ENCODE measurements at regions not wholly inside any gene's neighbourhood (a gene's known extent, or its start where the extent isn't known, plus 50 kb on each side); places are given as distances from the start of the nearest gene placed in this dataset.

- no peak for DNase-seq (ENCODE audit: low read depth in 1 of 2, low spot score in 2 of 2)
- no peak overlapping the region for H4K8ac ChIP-seq (ENCODE audit: extremely low read depth, insufficient read depth, low read length)
- no peak overlapping the region for H3K9ac ChIP-seq (replicated peaks in 1 of 4; ENCODE audit: extremely low read depth in 1 of 4, low read depth in 3 of 4, low read length in 3 of 4)
- POLR2A ChIA-PET (ENCODE audit: partially characterized antibody) = no interaction called here
- WGBS, 2 experiments (ENCODE audit: extremely low coverage in 1 of 2, insufficient coverage in 1 of 2, insufficient read length in 1 of 2, insufficient replicate concordance in 2 of 2, low coverage in 1 of 2, low lambda C conversion rate in 2 of 2, missing lambda C conversion rate in 1 of 2) = 89% methylated on average over 6 of the region's 6 CpGs; no CpG with 5 or more reads in 1 of the 2 experiments
- no peak overlapping the region for H3K4me3 ChIP-seq (ENCODE audit: extremely low read depth in 1 of 4, insufficient read depth in 2 of 4, low read depth in 3 of 4, low read length in 4 of 4)
- no peaks in the 10 kb centered on the region for H3K9me3 ChIP-seq (ENCODE audit: insufficient read depth in 2 of 2, low read depth in 1 of 2, low read length in 1 of 2)
- no peak overlapping the region for H3K14ac ChIP-seq (ENCODE audit: insufficient read length)
- no peak overlapping the region for H2BK20ac ChIP-seq (ENCODE audit: low read length)
- no peak overlapping the region for H3K4ac ChIP-seq (replicated peaks; ENCODE audit: insufficient read length, low read depth, low read length)
- no peaks in the 10 kb centered on the region for H4K20me1 ChIP-seq (replicated peaks in 1 of 2; ENCODE audit: control insufficient read depth in 1 of 2, insufficient read depth in 2 of 2, low read length in 2 of 2)
- H2BK120ac ChIP-seq (replicated peaks; ENCODE audit: low read depth, low read length) = no peak overlapping the region
- no peak overlapping the region for H3K18ac ChIP-seq (ENCODE audit: extremely low read depth, low read length)
- H3K23ac ChIP-seq (ENCODE audit: insufficient read length) = no peak overlapping the region
- no peak overlapping the region for H2AFZ ChIP-seq (ENCODE audit: low read length)
- H3K4me1 ChIP-seq (replicated peaks in 1 of 4; ENCODE audit: control insufficient read depth in 3 of 4, insufficient read depth in 4 of 4, low read length in 3 of 4) = no peaks in the 10 kb centered on the region
- no peak overlapping the region for H4K5ac ChIP-seq (ENCODE audit: insufficient read length, low read depth, low read length)
- no peak overlapping the region for H3K27ac ChIP-seq (ENCODE audit: low read depth, low read length)
- no peak overlapping the region for H3K4me2 ChIP-seq (ENCODE audit: insufficient read depth in 1 of 2, low read depth in 2 of 2, low read length in 2 of 2)
- no peaks in the 10 kb centered on the region for H3K23me2 ChIP-seq (ENCODE audit: low read depth, low read length)
- H2BK15ac ChIP-seq (ENCODE audit: low read length) = no peak overlapping the region
- no peaks in the 10 kb centered on the region for H3K79me1 ChIP-seq (ENCODE audit: low read depth, low read length)
- H3K56ac ChIP-seq (replicated peaks; ENCODE audit: insufficient read length, low read depth, low read length) = no peak overlapping the region
- H3K27me3 ChIP-seq (replicated peaks in 1 of 4; ENCODE audit: control insufficient read depth in 3 of 4, extremely low read depth in 1 of 4, insufficient read depth in 3 of 4, low read length in 3 of 4) = no peaks in the 10 kb centered on the region; a peak in 1 of 7 replicates
- no peak overlapping the region for H2AK5ac ChIP-seq (ENCODE audit: low read depth, low read length)
- H2BK12ac ChIP-seq (ENCODE audit: low read depth, low read length) = no peak overlapping the region
- CTCF ChIA-PET (ENCODE audit: partially characterized antibody) = interaction anchor here (0.6 kb wide), 1 partner anchor 188 kb away, joined by 3 read pairs; no protein-coding TSS in a partner anchor
- FAIRE-seq = no peak
- H2BK5ac ChIP-seq (ENCODE audit: low read depth, low read length) = no peak overlapping the region
- H3K36me3 ChIP-seq (ENCODE audit: control insufficient read depth in 2 of 4, insufficient read depth in 4 of 4, low read length in 3 of 4) = no peaks in the 10 kb centered on the region
- H3K79me2 ChIP-seq (ENCODE audit: control insufficient read depth in 1 of 2, insufficient read depth in 2 of 2, low read length in 2 of 2) = no peaks in the 10 kb centered on the region
- no peak overlapping the region for H4K91ac ChIP-seq (replicated peaks; ENCODE audit: insufficient read length, low read length)
- TF ChIP-seq JUND (IDR thresholded peaks at IDR 0.05; ENCODE audit: low read length) (no peak), SIX5 (IDR thresholded peaks at IDR 0.05; ENCODE audit: low read depth, low read length) (no peak), POLR2AphosphoS5 (IDR thresholded peaks at IDR 0.05; ENCODE audit: low read depth, low read length) (no peak), GTF2F1 (IDR thresholded peaks at IDR 0.05; ENCODE audit: borderline replicate concordance, low read depth, low read length) (no peak)
Observed at GRCh38 chr21:34279285-34279684, 84.5 kb upstream of the KCNE2 start.

All from H1 (cell line).